DND-41 (cell line): ENCODE measurements at regions not wholly inside any gene's neighbourhood (a gene's known extent, or its start where the extent isn't known, plus 50 kb on each side); places are given as distances from the start of the nearest gene placed in this dataset.

ENCODE experiments used
- ATAC-seq: fragments of 200-7000 bp; cut with Tn5 transposase; 3 replicates; pipeline ENCODE4 v1.9.1; 2021; ENCODE audit warnings: low read depth; ENCODE audit not compliant: insufficient read depth
- DNase-seq: peaks from one replicate; pipeline ENCODE4 v3.0.0-alpha.2; 2020
- H2AFZ ChIP-seq: 2 replicates; pipeline ENCODE4 v1.6.0; 2012; ENCODE audit warnings: low read depth, low read length
- H3K27ac ChIP-seq: 2 replicates; pipeline ENCODE4 v1.5.1; 2012; ENCODE audit warnings: low read length, inconsistent platforms
- H3K27me3 ChIP-seq: fragments of 200-600 bp; sonication (generic); 2 replicates; pipeline ENCODE4 v1.6.0; 2012; ENCODE audit warnings: low read length, mild to moderate bottlenecking, inconsistent platforms; ENCODE audit not compliant: insufficient read depth, poor library complexity
- H3K36me3 ChIP-seq: 2 replicates; pipeline ENCODE4 v1.5.1; 2012; ENCODE audit warnings: low read length, inconsistent platforms; ENCODE audit not compliant: insufficient read depth
- H3K4me1 ChIP-seq: 2 replicates; pipeline ENCODE4 v1.5.1; 2012; ENCODE audit warnings: mild to moderate bottlenecking, low read length; ENCODE audit not compliant: insufficient read depth
- H3K4me2 ChIP-seq: 2 replicates; pipeline ENCODE4 v1.6.0; 2012; ENCODE audit warnings: mild to moderate bottlenecking, moderate library complexity, low read length, inconsistent platforms; ENCODE audit not compliant: insufficient read depth
- H3K4me3 ChIP-seq, 2 experiments: fragments of 200-600 bp in 1 of 2; shearing (Covaris generic) in 1 of 2; 2 replicates each; pipeline ENCODE4 v1.5.1; 2012 to 2016; ENCODE audit warnings: inconsistent platforms in 2 of 2, low read length in 2 of 2, mild to moderate bottlenecking in 2 of 2, low read depth in 1 of 2, moderate library complexity in 1 of 2
- H3K79me2 ChIP-seq: 2 replicates; pipeline ENCODE4 v1.6.0; 2012; ENCODE audit warnings: low read length, inconsistent platforms; ENCODE audit not compliant: insufficient read depth
- H3K9ac ChIP-seq: 2 replicates; pipeline ENCODE4 v1.6.0; 2012; ENCODE audit warnings: low read depth, mild to moderate bottlenecking, inconsistent platforms, low read length, moderate library complexity
- H3K9me3 ChIP-seq: 2 replicates; pipeline ENCODE4 v1.5.1; 2012; ENCODE audit warnings: low read length, moderate library complexity, mild to moderate bottlenecking, inconsistent platforms; ENCODE audit not compliant: insufficient read depth, severe bottlenecking
- H4K20me1 ChIP-seq: 2 replicates; pipeline ENCODE4 v1.6.0; 2012; ENCODE audit warnings: low read length; ENCODE audit not compliant: insufficient read depth
- CTCF ChIP-seq: IDR thresholded peaks from 2 replicates; pipeline ENCODE4 v1.5.1; 2012; ENCODE audit warnings: borderline replicate concordance, low read length, moderate library complexity, mild to moderate bottlenecking; ENCODE audit not compliant: poor library complexity, severe bottlenecking; ENCODE audit errors: extremely low read depth
- EZH2 ChIP-seq: IDR thresholded peaks from 3 replicates; pipeline ENCODE4 v1.6.1; 2012; ENCODE audit warnings: borderline replicate concordance, low read depth, mild to moderate bottlenecking, moderate library complexity, low read length, inconsistent platforms; ENCODE audit not compliant: severe bottlenecking

- no peak for DNase-seq
- no peaks in the 10 kb centered on the region for H3K27me3 ChIP-seq
Measured at GRCh38 chr12:23463172-23463571, 486.3 kb downstream of the SOX5 start.

GRCh38 chr12:23464241-23464812 is 485.1 kb downstream of the SOX5 start:
- Histone ChIP-seq H4K20me1 (no peaks in the 10 kb centered on the region), H3K9me3 (no peaks in the 10 kb centered on the region), H3K4me1 (no peaks in the 10 kb centered on the region), H3K79me2 (no peaks in the 10 kb centered on the region), H3K36me3 (no peaks in the 10 kb centered on the region), H3K4me2 (no peak overlapping the region), H3K27ac (no peak overlapping the region), H3K9ac (no peak overlapping the region), H3K27me3 (no peaks in the 10 kb centered on the region), H3K4me3 (no peak overlapping the region), H2AFZ (no peak overlapping the region)
- TF ChIP-seq EZH2 (no peak), CTCF (no peak)
- no peak for ATAC-seq
- no peak for DNase-seq

More at GRCh38 chr12:23463172-23463571, 486.3 kb downstream of the SOX5 start:
- Histone ChIP-seq H3K4me2 (no peak overlapping the region), H3K27ac (no peak overlapping the region), H3K9ac (no peak overlapping the region), H3K79me2 (no peaks in the 10 kb centered on the region), H2AFZ (no peak overlapping the region), H3K9me3 (no peaks in the 10 kb centered on the region), H3K4me1 (no peaks in the 10 kb centered on the region), H3K4me3 (no peak overlapping the region), H4K20me1 (no peaks in the 10 kb centered on the region), H3K36me3 (no peaks in the 10 kb centered on the region)
- no peak for TF ChIP-seq EZH2
- no peak for TF ChIP-seq CTCF
- no peak for ATAC-seq

- H3K4me1 ChIP-seq, result no peaks in the 10 kb centered on the region
- H3K79me2 ChIP-seq, result no peaks in the 10 kb centered on the region
- no peaks in the 10 kb centered on the region for H3K36me3 ChIP-seq
- no peak overlapping the region for H3K4me2 ChIP-seq
- H4K20me1 ChIP-seq, result no peaks in the 10 kb centered on the region
- TF ChIP-seq CTCF (no peak), EZH2 (no peak)
- no peaks in the 10 kb centered on the region for H3K9me3 ChIP-seq
- H3K27ac ChIP-seq, result no peak overlapping the region
- no peak for ATAC-seq
- no peak overlapping the region for H3K4me3 ChIP-seq
- DNase-seq, result no peak
- H3K27me3 ChIP-seq, result no peaks in the 10 kb centered on the region
- H3K9ac ChIP-seq, result no peak overlapping the region
- H2AFZ ChIP-seq, result no peak overlapping the region
Measured at GRCh38 chr12:23472329-23472971, 477.0 kb downstream of the SOX5 start.

GRCh38 chr12:23473071-23473470 is 476.4 kb downstream of the SOX5 start:
- Histone ChIP-seq H3K4me2 (no peak overlapping the region), H3K36me3 (no peaks in the 10 kb centered on the region), H3K4me3 (no peak overlapping the region), H3K27ac (no peak overlapping the region), H3K27me3 (no peaks in the 10 kb centered on the region), H3K4me1 (no peaks in the 10 kb centered on the region), H2AFZ (no peak overlapping the region), H3K9me3 (no peaks in the 10 kb centered on the region), H3K9ac (no peak overlapping the region), H3K79me2 (no peaks in the 10 kb centered on the region), H4K20me1 (no peaks in the 10 kb centered on the region)
- ATAC-seq (no peak), DNase-seq (no peak)
- TF ChIP-seq CTCF, result no peak
- TF ChIP-seq EZH2, result no peak
